HepG2 (cell line): ENCODE measurements at regions not wholly inside any gene's neighbourhood (a gene's known extent, or its start where the extent isn't known, plus 50 kb on each side); places are given as distances from the start of the nearest gene placed in this dataset.

Experiments used
- ATAC-seq: fragments of 200-7000 bp; cut with Tn5 transposase; 3 replicates; pipeline ENCODE4 v1.9.1; 2020; ENCODE audit warnings: mild to moderate bottlenecking, moderate library complexity
- BruUV-seq: library from RNA; stranded (reverse); fragments of 400-500 nt; replicated peaks from 2 replicates; lab custom pipeline; 2021; lab: Mats Ljungman, UMichigan
- CTCF ChIA-PET: fragments of 300-600 bp; formaldehyde crosslinking; extraction: SDS; loops from one replicate; lab custom pipeline; 2021; ENCODE audit warnings: low total read pairs, inconsistent platforms, low intra/inter-chr PET ratio; lab: Yijun Ruan, JAX
- POLR2A ChIA-PET: fragments of 350-600 bp; sonication (Branson Sonifier 250); formaldehyde crosslinking; loops from one replicate; lab custom pipeline; 2020; ENCODE audit warnings: antibody characterized with exemption, inconsistent platforms; lab: Yijun Ruan, JAX
- DNase-seq: peaks from one replicate; pipeline ENCODE4 v3.0.0-alpha.2; 2015; ENCODE audit warnings: low spot score
- FAIRE-seq: peaks from 3 replicates; lab custom pipeline; 2011; peaks lifted over from hg19 to GRCh38; lab: Jason Lieb, UNC
- H2AFZ ChIP-seq: one replicate; pipeline ENCODE4 v1.6.1; 2011; ENCODE audit warnings: low read length, inconsistent platforms
- H3K27ac ChIP-seq: fragments of 300-600 bp; 3 replicates; pipeline ENCODE4 v1.8.0; 2011; ENCODE audit warnings: mixed run types, mild to moderate bottlenecking, mixed read lengths, low read length, inconsistent platforms; ENCODE audit not compliant: insufficient read depth; ENCODE audit errors: extremely low read length
- H3K27me3 ChIP-seq, 2 experiments: fragments of 200-600 bp in 1 of 2; 2 replicates in 1 of 2; 3 replicates in 1 of 2; pipeline versions ENCODE4 v1.6.0 to v1.8.0; 2011; ENCODE audit warnings: low read length in 2 of 2, mild to moderate bottlenecking in 2 of 2, moderate library complexity in 2 of 2, inconsistent platforms in 1 of 2; ENCODE audit not compliant: insufficient read depth in 2 of 2, control insufficient read depth in 1 of 2
- H3K36me3 ChIP-seq, 2 experiments: fragments of 200-600 bp in 1 of 2; replicated peaks in 1 of 2; 2 replicates in 1 of 2; 3 replicates in 1 of 2; pipeline versions ENCODE4 v1.5.1 to v1.8.0; 2011; ENCODE audit warnings: low read length in 2 of 2, inconsistent platforms in 1 of 2; ENCODE audit not compliant: insufficient read depth in 2 of 2, control insufficient read depth in 1 of 2
- H3K4me1 ChIP-seq: 2 replicates; pipeline ENCODE4 v1.5.1; 2012; ENCODE audit warnings: low read length, inconsistent platforms; ENCODE audit not compliant: insufficient read depth
- H3K4me2 ChIP-seq: 2 replicates; pipeline ENCODE4 v1.6.0; 2011; ENCODE audit warnings: low read depth, low read length, inconsistent platforms
- H3K4me3 ChIP-seq, 3 experiments: fragments of 200-600 bp in 1 of 3; sonication (generic), shearing (Covaris generic) in 1 of 3; replicated peaks in 1 of 3; 2 replicates each; pipeline ENCODE4 v1.5.1; 2011 to 2016; ENCODE audit warnings: low read length in 3 of 3, inconsistent platforms in 2 of 3, low read depth in 2 of 3, mild to moderate bottlenecking in 2 of 3, control low read depth in 1 of 3, mixed read lengths in 1 of 3; ENCODE audit not compliant: insufficient read depth in 1 of 3
- H3K79me2 ChIP-seq: one replicate; pipeline ENCODE4 v1.6.1; 2011; ENCODE audit warnings: low read length, inconsistent platforms; ENCODE audit not compliant: insufficient read depth
- H3K9ac ChIP-seq: 2 replicates; pipeline ENCODE4 v1.6.0; 2011; ENCODE audit warnings: mild to moderate bottlenecking, low read depth, low read length, inconsistent platforms; ENCODE audit not compliant: insufficient read depth
- H3K9me3 ChIP-seq: 2 replicates; pipeline ENCODE4 v1.5.1; 2012; ENCODE audit warnings: mild to moderate bottlenecking, low read length
- H4K20me1 ChIP-seq: 2 replicates; pipeline ENCODE4 v1.6.0; 2011; ENCODE audit warnings: inconsistent platforms, mild to moderate bottlenecking, low read length, moderate library complexity; ENCODE audit not compliant: insufficient read depth
- CBX2 ChIP-seq, 2 experiments: fragments of 200-600 bp in 1 of 2; sonication (generic); formaldehyde crosslinking in 1 of 2; IDR thresholded peaks; 2 replicates each; pipeline versions ENCODE4 v1.7.0 to v1.8.1; 2018 to 2022; ENCODE audit warnings: low read depth in 2 of 2, low read length in 1 of 2, mild to moderate bottlenecking in 1 of 2, missing genetic modification reagents in 1 of 2
- KAT7 ChIP-seq: IDR thresholded peaks from 2 replicates; pipeline ENCODE4 v1.6.1; 2018; ENCODE audit warnings: borderline replicate concordance, missing compliant biosample characterization
- MXD4 ChIP-seq: IDR thresholded peaks from 2 replicates; pipeline ENCODE4 v1.6.1; 2016; ENCODE audit warnings: mild to moderate bottlenecking, missing biosample characterization, missing genetic modification reagents
- TAF1 ChIP-seq: sonication (generic); formaldehyde crosslinking; IDR thresholded peaks from 2 replicates; pipeline ENCODE4 v1.4.0; 2020; ENCODE audit warnings: missing genetic modification reagents
- TCF7L2 ChIP-seq: IDR thresholded peaks from 2 replicates; pipeline ENCODE4 v1.6.1; 2011; ENCODE audit warnings: mild to moderate bottlenecking, low read depth, low read length, moderate library complexity
- THYN1 ChIP-seq: sonication (generic); formaldehyde crosslinking; IDR thresholded peaks from 2 replicates; pipeline ENCODE4 v1.8.1; 2023; ENCODE audit warnings: low read depth, mild to moderate bottlenecking, moderate library complexity, missing genetic modification reagents, borderline replicate concordance
- ZNF260 ChIP-seq: sonication (generic); formaldehyde crosslinking; IDR thresholded peaks from 2 replicates; pipeline ENCODE4 v1.4.0; 2020; ENCODE audit warnings: missing genetic modification reagents, low read depth, mild to moderate bottlenecking, borderline replicate concordance
- ZNF672 ChIP-seq: sonication (generic); formaldehyde crosslinking; IDR thresholded peaks from 2 replicates; pipeline ENCODE4 v1.8.1; 2022; ENCODE audit warnings: missing genetic modification reagents
- ZNF703 ChIP-seq: sonication (generic); formaldehyde crosslinking; IDR thresholded peaks from 2 replicates; pipeline ENCODE4 v1.5.1; 2020; ENCODE audit warnings: missing genetic modification reagents, mild to moderate bottlenecking, moderate library complexity, borderline replicate concordance
- ZNF724P ChIP-seq: sonication (generic); formaldehyde crosslinking; IDR thresholded peaks from 2 replicates; pipeline ENCODE4 v1.8.0; 2022; ENCODE audit warnings: missing genetic modification reagents, borderline replicate concordance
- ZSCAN21 ChIP-seq: sonication (generic); formaldehyde crosslinking; IDR thresholded peaks from 2 replicates; pipeline ENCODE4 v1.8.0; 2022; ENCODE audit warnings: mild to moderate bottlenecking, missing genetic modification reagents, moderate library complexity, borderline replicate concordance
- WGBS: methylation state at CpG from one replicate; pipeline ENCODE4 v1.1.6; 2017; ENCODE audit warnings: low lambda C conversion rate; 5-methylcytosine and 5-hydroxymethylcytosine counted together
- in situ Hi-C: cut with HindIII; loops from 2 replicates; pipeline ENCODE4 v1.10.0; 2017; ENCODE audit warnings: low pct_unique_long_range_greater_than_20kb; ENCODE audit not compliant: extremely low pct_ligation_motif_present
- intact Hi-C: fragments of 100-400 bp; cut with micrococcal nuclease; formaldehyde crosslinking; loops from one replicate; pipeline ENCODE4 v1.10.0; 2022; ENCODE audit not compliant: unreplicated experiment
- TF ChIP-seq, protein P1 (sequence below): sonication (generic); formaldehyde crosslinking; IDR thresholded peaks from 2 replicates; pipeline ENCODE4 v1.4.0; 2020; ENCODE audit warnings: missing genetic modification reagents
- TF ChIP-seq, protein P2 (sequence below): sonication (generic); formaldehyde crosslinking; IDR thresholded peaks from 2 replicates; pipeline ENCODE4 v1.4.0; 2020; ENCODE audit warnings: missing genetic modification reagents, mild to moderate bottlenecking, borderline replicate concordance

- ChIA-PET POLR2A (no interaction called here), CTCF (no interaction called here)
- in situ Hi-C loops, result no loop called here
- Histone ChIP-seq H3K27ac (no peak overlapping the region), H3K4me1 (no peaks in the 10 kb centered on the region), H2AFZ (no peak overlapping the region), H4K20me1 (no peaks in the 10 kb centered on the region), H3K4me3 (no peak overlapping the region), H3K9me3 (no peaks in the 10 kb centered on the region), H3K79me2 (no peaks in the 10 kb centered on the region), H3K9ac (no peak overlapping the region), H3K36me3 (no peaks in the 10 kb centered on the region), H3K4me2 (no peak overlapping the region), H3K27me3 (peaks cover 0 to 44% of the 10 kb centered on the region in 2 experiments; a peak in 2 of 5 replicates)
- ATAC-seq (no peak), FAIRE-seq (no peak), DNase-seq (no peak)
- intact Hi-C loops, result no loop called here
- TF ChIP-seq THYN1 (CRISPR knock-in tag), result no peak
- TF ChIP-seq ZNF672, result no peak
- TF ChIP-seq, protein P1, sequence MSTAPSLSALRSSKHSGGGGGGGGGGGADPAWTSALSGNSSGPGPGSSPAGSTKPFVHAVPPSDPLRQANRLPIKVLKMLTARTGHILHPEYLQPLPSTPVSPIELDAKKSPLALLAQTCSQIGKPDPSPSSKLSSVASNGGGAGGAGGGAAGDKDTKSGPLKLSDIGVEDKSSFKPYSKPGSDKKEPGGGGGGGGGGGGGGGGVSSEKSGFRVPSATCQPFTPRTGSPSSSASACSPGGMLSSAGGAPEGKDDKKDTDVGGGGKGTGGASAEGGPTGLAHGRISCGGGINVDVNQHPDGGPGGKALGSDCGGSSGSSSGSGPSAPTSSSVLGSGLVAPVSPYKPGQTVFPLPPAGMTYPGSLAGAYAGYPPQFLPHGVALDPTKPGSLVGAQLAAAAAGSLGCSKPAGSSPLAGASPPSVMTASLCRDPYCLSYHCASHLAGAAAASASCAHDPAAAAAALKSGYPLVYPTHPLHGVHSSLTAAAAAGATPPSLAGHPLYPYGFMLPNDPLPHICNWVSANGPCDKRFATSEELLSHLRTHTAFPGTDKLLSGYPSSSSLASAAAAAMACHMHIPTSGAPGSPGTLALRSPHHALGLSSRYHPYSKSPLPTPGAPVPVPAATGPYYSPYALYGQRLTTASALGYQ, result no peak
- TF ChIP-seq ZNF703 (CRISPR knock-in tag), result no peak
- no peak for TF ChIP-seq ZSCAN21 (CRISPR knock-in tag)
- TF ChIP-seq ZNF724P (CRISPR knock-in tag), result no peak
- no TSS peak for BruUV-seq
- 41% methylated on average over 6 of the region's 6 CpGs for WGBS
Observed at GRCh38 chr10:2628705-2629104, 438.6 kb upstream of the PFKP start.

DNA sequence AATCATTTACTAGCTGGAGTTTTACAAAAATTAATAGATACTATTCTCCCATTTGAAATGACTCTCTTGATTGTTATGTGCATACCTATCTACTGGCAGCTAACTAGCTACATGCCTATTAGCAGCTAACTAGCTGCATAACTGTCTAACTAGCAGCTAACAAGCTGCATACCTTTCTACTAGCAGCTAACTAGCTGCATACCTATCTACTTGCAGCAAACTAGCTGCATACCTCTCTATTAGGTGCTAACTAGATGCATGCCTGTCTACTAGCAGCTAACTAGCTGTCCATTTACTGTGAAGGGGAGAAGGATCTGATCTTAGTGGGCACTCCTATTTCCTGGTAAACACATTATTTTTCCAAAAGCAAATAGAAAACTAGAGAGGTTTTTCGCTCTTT is 439.4 kb upstream of the PFKP start:
- ATAC-seq, result no peak
- Histone ChIP-seq H2AFZ (no peak overlapping the region), H3K36me3 (no peaks in the 10 kb centered on the region), H3K4me3 (no peak overlapping the region), H3K4me2 (no peak overlapping the region), H3K27ac (no peak overlapping the region), H3K9me3 (no peaks in the 10 kb centered on the region), H3K9ac (no peak overlapping the region), H3K4me1 (no peaks in the 10 kb centered on the region), H3K79me2 (no peaks in the 10 kb centered on the region), H3K27me3 (peaks cover 0 to 42% of the 10 kb centered on the region in 2 experiments; a peak in 2 of 5 replicates), H4K20me1 (no peaks in the 10 kb centered on the region)
- intact Hi-C loops (no loop called here), in situ Hi-C loops (no loop called here)
- FAIRE-seq, result no peak
- DNase-seq, result no peak
- BruUV-seq, result no TSS peak
- CTCF ChIA-PET, result no interaction called here
- WGBS, result 0% methylated on average over 1 of the region's 1 CpG
- POLR2A ChIA-PET, result no interaction called here
- no peak for TF ChIP-seq MXD4
- no peak for TF ChIP-seq KAT7
- TF ChIP-seq, protein P2, sequence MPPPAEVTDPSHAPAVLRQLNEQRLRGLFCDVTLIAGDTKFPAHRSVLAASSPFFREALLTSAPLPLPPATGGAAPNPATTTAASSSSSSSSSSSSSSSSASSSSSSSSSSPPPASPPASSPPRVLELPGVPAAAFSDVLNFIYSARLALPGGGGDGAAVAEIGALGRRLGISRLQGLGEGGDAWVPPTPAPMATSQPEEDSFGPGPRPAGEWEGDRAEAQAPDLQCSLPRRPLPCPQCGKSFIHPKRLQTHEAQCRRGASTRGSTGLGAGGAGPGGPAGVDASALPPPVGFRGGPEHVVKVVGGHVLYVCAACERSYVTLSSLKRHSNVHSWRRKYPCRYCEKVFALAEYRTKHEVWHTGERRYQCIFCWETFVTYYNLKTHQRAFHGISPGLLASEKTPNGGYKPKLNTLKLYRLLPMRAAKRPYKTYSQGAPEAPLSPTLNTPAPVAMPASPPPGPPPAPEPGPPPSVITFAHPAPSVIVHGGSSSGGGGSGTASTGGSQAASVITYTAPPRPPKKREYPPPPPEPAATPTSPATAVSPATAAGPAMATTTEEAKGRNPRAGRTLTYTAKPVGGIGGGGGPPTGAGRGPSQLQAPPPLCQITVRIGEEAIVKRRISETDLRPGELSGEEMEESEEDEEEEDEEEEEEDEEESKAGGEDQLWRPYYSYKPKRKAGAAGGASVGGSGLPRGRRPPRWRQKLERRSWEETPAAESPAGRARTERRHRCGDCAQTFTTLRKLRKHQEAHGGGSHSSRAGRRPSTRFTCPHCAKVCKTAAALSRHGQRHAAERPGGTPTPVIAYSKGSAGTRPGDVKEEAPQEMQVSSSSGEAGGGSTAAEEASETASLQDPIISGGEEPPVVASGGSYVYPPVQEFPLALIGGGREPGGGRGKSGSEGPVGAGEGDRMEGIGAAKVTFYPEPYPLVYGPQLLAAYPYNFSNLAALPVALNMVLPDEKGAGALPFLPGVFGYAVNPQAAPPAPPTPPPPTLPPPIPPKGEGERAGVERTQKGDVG (CRISPR knock-in tag), result no peak
- no peak for TF ChIP-seq TAF1 (CRISPR knock-in tag)
- no peak for TF ChIP-seq CBX2 (IDR thresholded peaks at IDR 0.05; ENCODE audit: low read depth, low read length)
- TF ChIP-seq CBX2 (CRISPR knock-in tag; IDR thresholded peaks at IDR 0.05; ENCODE audit: low read depth), result no peak
- no peak for TF ChIP-seq ZNF260 (CRISPR knock-in tag)
- no peak for TF ChIP-seq TCF7L2
